ENCODE measurements at regions not wholly inside any gene's neighbourhood (a gene's known extent, or its start where the extent isn't known, plus 50 kb on each side); places are given as distances from the start of the nearest gene placed in this dataset.
A peak's percentile ranks its signal among the peaks of the same experiment; 100 is the strongest.
"Not testable (repeated sequence)": the region's sequence is repeated elsewhere in the genome, so short reads cannot be mapped to it uniquely, and the experiment has no call there.

- DNase-seq (ENCODE audit: low read depth), result no peak
Measured at GRCh38 chrX:3550871-3551270, 162.6 kb downstream of the PRKX start.

- peak; percentile 2 for DNase-seq (ENCODE audit: low read depth)
Measured at GRCh38 chrX:3550160-3550751, 163.2 kb downstream of the PRKX start.

- DNase-seq (ENCODE audit: low read depth), result peak; percentile 48
Measured at GRCh38 chrX:3549411-3549911, 164.0 kb downstream of the PRKX start.

GRCh38 chrX:3548765-3549391 is 164.6 kb downstream of the PRKX start:
- DNase-seq (ENCODE audit: low read depth), result peak; percentile 87

- peak; percentile 30 for DNase-seq (ENCODE audit: low read depth)
Measured at GRCh38 chrX:3545901-3546300, 167.5 kb downstream of the PRKX start.

- DNase-seq (ENCODE audit: low read depth), result no peak
Measured at GRCh38 chrX:3541336-3541735, 172.1 kb downstream of the PRKX start.

GRCh38 chrX:3540105-3540504 is 173.3 kb downstream of the PRKX start:
- DNase-seq (ENCODE audit: low read depth), result no peak

GRCh38 chrX:3532581-3533085 is 180.8 kb downstream of the PRKX start:
- DNase-seq (ENCODE audit: low read depth), result no peak

- not testable (repeated sequence) for DNase-seq (ENCODE audit: low read depth)
Measured at GRCh38 chrX:3531435-3531834, 182.0 kb downstream of the PRKX start.

GRCh38 chrX:3529466-3530010 is 183.1 kb upstream of the MXRA5 start:
- DNase-seq (ENCODE audit: low read depth), result no peak

- no peak for DNase-seq (ENCODE audit: low read depth)
Measured at GRCh38 chrX:3527811-3528210, 181.4 kb upstream of the MXRA5 start.

- DNase-seq (ENCODE audit: low read depth), result no peak
Measured at GRCh38 chrX:3527166-3527565, 180.7 kb upstream of the MXRA5 start.

- DNase-seq (ENCODE audit: low read depth), result no peak
Measured at GRCh38 chrX:3526731-3527130, 180.3 kb upstream of the MXRA5 start.

GRCh38 chrX:3526071-3526470 is 179.6 kb upstream of the MXRA5 start:
- DNase-seq (ENCODE audit: low read depth), result peak; percentile 35

GRCh38 chrX:3522101-3522650 is 175.7 kb upstream of the MXRA5 start:
- DNase-seq (ENCODE audit: low read depth), result peak; percentile 85

GRCh38 chrX:3521396-3521795 is 174.9 kb upstream of the MXRA5 start:
- peak; percentile 69 for DNase-seq (ENCODE audit: low read depth)

GRCh38 chrX:3520982-3521381 is 174.5 kb upstream of the MXRA5 start:
- no peak for DNase-seq (ENCODE audit: low read depth)

GRCh38 chrX:3520458-3520857 is 174.0 kb upstream of the MXRA5 start:
- DNase-seq (ENCODE audit: low read depth), result no peak

- peak; percentile 74 for DNase-seq (ENCODE audit: low read depth)
Measured at GRCh38 chrX:3519384-3519783, 172.9 kb upstream of the MXRA5 start.

GRCh38 chrX:3518870-3519269 is 172.4 kb upstream of the MXRA5 start:
- peak; percentile 93 for DNase-seq (ENCODE audit: low read depth)

- peak; percentile 84 for DNase-seq (ENCODE audit: low read depth)
Measured at GRCh38 chrX:3516051-3516541, 169.6 kb upstream of the MXRA5 start.

GRCh38 chrX:3514996-3515395 is 168.5 kb upstream of the MXRA5 start:
- DNase-seq (ENCODE audit: low read depth), result peak; percentile 76

GRCh38 chrX:3512150-3512549 is 165.7 kb upstream of the MXRA5 start:
- DNase-seq (ENCODE audit: low read depth), result not testable (repeated sequence)
